HG02610 (cell line): ENCODE measurements at regions not wholly inside any gene's neighbourhood (a gene's known extent, or its start where the extent isn't known, plus 50 kb on each side); places are given as distances from the start of the nearest gene placed in this dataset.

Experiments
- ATAC-seq: cut with Tn5 transposase; IDR thresholded peaks from one replicate; pipeline ENCODE4 v1.9.1; 2021; ENCODE audit warnings: mild to moderate bottlenecking, moderate library complexity; ENCODE audit not compliant: unreplicated experiment

- no peak for ATAC-seq
Observed at GRCh38 chr1:169001353-169001752, 105.1 kb upstream of the ATP1B1 start.

- no peak for ATAC-seq
Observed at GRCh38 chr1:169003864-169004516, 102.5 kb upstream of the ATP1B1 start.

- no peak for ATAC-seq
Observed at GRCh38 chr1:169005776-169006175, 100.7 kb upstream of the ATP1B1 start.

- ATAC-seq, result no peak
Observed at GRCh38 chr1:169009666-169010065, 96.8 kb upstream of the ATP1B1 start.

- peak; percentile 80 for ATAC-seq
Observed at GRCh38 chr1:169012416-169012815, 94.1 kb upstream of the ATP1B1 start.

- no peak for ATAC-seq
Observed at GRCh38 chr1:169013821-169014220, 92.7 kb upstream of the ATP1B1 start.

- no peak for ATAC-seq
Observed at GRCh38 chr1:169015464-169015863, 91.0 kb upstream of the ATP1B1 start.

GRCh38 chr1:169018751-169019150, 87.7 kb upstream of the ATP1B1 start:
- ATAC-seq, result no peak

- ATAC-seq, result no peak
Observed at GRCh38 chr1:169019419-169020058, 87.0 kb upstream of the ATP1B1 start.

GRCh38 chr1:169020684-169021083, 85.8 kb upstream of the ATP1B1 start:
- no peak for ATAC-seq

GRCh38 chr1:169022648-169023047, 83.8 kb upstream of the ATP1B1 start:
- no peak for ATAC-seq

- no peak for ATAC-seq
Observed at GRCh38 chr1:169024255-169024654, 82.2 kb upstream of the ATP1B1 start.

- ATAC-seq, result peak; percentile 98
Observed at GRCh38 chr1:169024800-169025271, 81.7 kb upstream of the ATP1B1 start.

- no peak for ATAC-seq
Observed at GRCh38 chr1:169025412-169025811, 81.1 kb upstream of the ATP1B1 start.

- ATAC-seq, result no peak
Observed at GRCh38 chr1:169027607-169028320, 78.7 kb upstream of the ATP1B1 start.

GRCh38 chr1:169031566-169032224, 74.8 kb upstream of the ATP1B1 start:
- no peak for ATAC-seq

- ATAC-seq, result no peak
Observed at GRCh38 chr1:169041366-169041765, 65.1 kb upstream of the ATP1B1 start.

- ATAC-seq, result no peak
Observed at GRCh38 chr1:169042377-169042776, 64.1 kb upstream of the ATP1B1 start.

GRCh38 chr1:169043823-169044222, 62.7 kb upstream of the ATP1B1 start:
- ATAC-seq, result no peak

- ATAC-seq, result peak; percentile 89
Observed at GRCh38 chr1:169044296-169044695, 62.2 kb upstream of the ATP1B1 start.

GRCh38 chr1:169044971-169045370, 61.5 kb upstream of the ATP1B1 start:
- ATAC-seq, result peak; percentile 47
